ENCODE measurements at regions not wholly inside any gene's neighbourhood (a gene's known extent, or its start where the extent isn't known, plus 50 kb on each side); places are given as distances from the start of the nearest gene placed in this dataset.

- no peak overlapping the region for H3K4me3 ChIP-seq (ENCODE audit: insufficient read depth, low read depth, low read length)
- no peaks in the 10 kb centered on the region for H3K36me3 ChIP-seq (replicated peaks; ENCODE audit: control insufficient read depth, insufficient read depth, low read length)
Measured at GRCh38 chr3:115239717-115240116, 92.6 kb upstream of the ZBTB20 start.

GRCh38 chr3:115244350-115244749 is 97.3 kb upstream of the ZBTB20 start:
- H3K27me3 ChIP-seq (ENCODE audit: control insufficient read depth, insufficient read depth, low read length), result no peaks in the 10 kb centered on the region
- no peak overlapping the region for H3K4me3 ChIP-seq (ENCODE audit: insufficient read depth, low read depth, low read length)
- no peak for DNase-seq
- H3K36me3 ChIP-seq (replicated peaks; ENCODE audit: control insufficient read depth, insufficient read depth, low read length), result no peaks in the 10 kb centered on the region

More at GRCh38 chr3:115239717-115240116, 92.6 kb upstream of the ZBTB20 start:
- no peak for DNase-seq
- H3K27me3 ChIP-seq (ENCODE audit: control insufficient read depth, insufficient read depth, low read length), result no peaks in the 10 kb centered on the region

DNA sequence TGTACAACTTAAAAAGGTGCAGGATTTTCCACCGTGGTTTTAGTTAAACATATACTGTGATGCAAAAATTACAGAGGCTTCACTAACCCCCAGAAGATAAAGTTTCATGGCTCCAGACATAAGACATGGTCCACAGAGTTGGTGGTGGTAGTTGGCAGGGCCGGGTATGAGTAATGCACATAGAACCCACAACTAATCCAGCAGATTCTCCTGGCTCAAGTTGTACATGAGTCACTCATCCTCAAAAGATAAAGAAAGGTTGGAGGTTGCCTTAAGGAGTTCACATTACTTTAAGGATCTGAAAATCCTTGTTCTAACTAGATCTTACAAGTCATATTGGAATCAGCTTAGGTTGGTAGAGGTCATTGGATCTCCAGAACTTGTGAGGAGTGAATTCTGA is 98.3 kb upstream of the ZBTB20 start:
- Histone ChIP-seq H3K36me3 (replicated peaks; ENCODE audit: control insufficient read depth, insufficient read depth, low read length) (no peaks in the 10 kb centered on the region), H3K27me3 (ENCODE audit: control insufficient read depth, insufficient read depth, low read length) (no peaks in the 10 kb centered on the region), H3K4me3 (ENCODE audit: insufficient read depth, low read depth, low read length) (no peak overlapping the region)
- no peak for DNase-seq

DNA sequence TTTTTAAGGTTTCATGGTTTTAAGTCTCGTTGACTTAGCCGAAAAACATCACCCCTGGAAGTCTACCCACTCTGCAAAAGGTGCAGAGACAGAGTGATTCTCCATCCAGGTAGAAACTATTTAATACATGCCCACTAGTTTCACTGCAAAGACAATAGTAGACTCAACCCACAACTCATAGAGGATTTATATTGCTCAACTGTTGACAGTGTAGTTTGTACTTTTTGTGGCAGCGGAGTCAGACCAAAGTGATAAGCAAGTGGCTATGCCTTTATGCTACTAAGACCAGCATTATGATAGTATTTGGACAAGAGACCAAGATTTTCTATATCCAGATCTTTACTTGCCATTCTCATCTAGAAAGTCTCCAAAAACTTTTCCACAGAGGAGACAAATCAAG is 98.8 kb upstream of the ZBTB20 start:
- no peak for DNase-seq
- Histone ChIP-seq H3K4me3 (ENCODE audit: insufficient read depth, low read depth, low read length) (no peak overlapping the region), H3K27me3 (ENCODE audit: control insufficient read depth, insufficient read depth, low read length) (no peaks in the 10 kb centered on the region), H3K36me3 (replicated peaks; ENCODE audit: control insufficient read depth, insufficient read depth, low read length) (no peaks in the 10 kb centered on the region)

DNA sequence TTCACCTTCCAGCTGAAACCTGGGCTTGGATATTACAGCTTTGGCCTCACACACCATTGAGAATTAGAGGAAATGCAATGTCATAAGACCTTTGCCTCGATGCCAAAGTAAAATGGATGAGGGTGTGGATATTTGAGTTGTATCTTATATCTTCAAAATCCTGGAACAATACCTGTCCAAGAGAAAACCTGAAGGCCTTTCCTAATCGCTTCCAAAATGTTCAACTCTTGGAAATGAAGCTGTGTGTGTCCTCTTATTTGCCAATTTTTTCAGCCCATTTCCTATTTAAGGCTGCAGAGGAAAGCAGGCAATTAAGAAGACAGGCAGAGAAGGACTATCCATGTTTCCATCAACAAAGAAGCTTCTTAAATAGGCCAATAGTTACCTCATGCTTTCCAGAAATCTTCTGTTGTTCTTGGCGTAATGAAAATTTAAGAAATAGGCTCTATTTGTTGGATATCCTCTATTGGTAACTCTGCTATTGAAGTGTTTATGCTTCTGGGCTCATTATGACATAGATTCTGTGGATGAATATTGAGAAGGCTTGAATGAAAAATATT is 99.5 kb upstream of the ZBTB20 start:
- no peak overlapping the region for H3K4me3 ChIP-seq (ENCODE audit: insufficient read depth, low read depth, low read length)
- H3K27me3 ChIP-seq (ENCODE audit: control insufficient read depth, insufficient read depth, low read length), result no peaks in the 10 kb centered on the region
- H3K36me3 ChIP-seq (replicated peaks; ENCODE audit: control insufficient read depth, insufficient read depth, low read length), result no peaks in the 10 kb centered on the region
- DNase-seq, result no peak

DNA sequence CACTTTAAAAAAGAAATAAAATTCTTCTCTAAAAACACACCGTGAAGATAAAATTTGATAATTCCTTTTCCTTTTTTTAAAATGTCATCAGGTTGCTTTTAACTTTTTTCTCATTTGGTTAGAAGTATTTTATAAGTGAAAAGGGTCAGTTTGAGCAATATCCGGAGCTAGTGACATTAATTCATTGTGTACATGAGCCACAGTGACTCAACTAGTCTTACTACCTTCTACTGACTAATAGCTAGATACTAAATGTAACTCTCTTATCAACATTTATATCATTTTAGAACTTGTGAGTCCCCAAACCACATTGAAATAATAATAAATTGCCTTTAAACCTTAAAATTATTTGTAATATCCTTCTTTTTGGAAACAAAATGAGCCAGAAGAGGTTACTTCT is 101.2 kb upstream of the ZBTB20 start:
- H3K27me3 ChIP-seq (ENCODE audit: control insufficient read depth, insufficient read depth, low read length), result no peaks in the 10 kb centered on the region
- H3K4me3 ChIP-seq (ENCODE audit: insufficient read depth, low read depth, low read length), result no peak overlapping the region
- no peak for DNase-seq
- H3K36me3 ChIP-seq (replicated peaks; ENCODE audit: control insufficient read depth, insufficient read depth, low read length), result no peaks in the 10 kb centered on the region

GRCh38 chr3:115251509-115251908 is 104.4 kb upstream of the ZBTB20 start:
- H3K27me3 ChIP-seq (ENCODE audit: control insufficient read depth, insufficient read depth, low read length), result no peaks in the 10 kb centered on the region
- DNase-seq, result no peak
- no peak overlapping the region for H3K4me3 ChIP-seq (ENCODE audit: insufficient read depth, low read depth, low read length)
- no peaks in the 10 kb centered on the region for H3K36me3 ChIP-seq (replicated peaks; ENCODE audit: control insufficient read depth, insufficient read depth, low read length)

DNA sequence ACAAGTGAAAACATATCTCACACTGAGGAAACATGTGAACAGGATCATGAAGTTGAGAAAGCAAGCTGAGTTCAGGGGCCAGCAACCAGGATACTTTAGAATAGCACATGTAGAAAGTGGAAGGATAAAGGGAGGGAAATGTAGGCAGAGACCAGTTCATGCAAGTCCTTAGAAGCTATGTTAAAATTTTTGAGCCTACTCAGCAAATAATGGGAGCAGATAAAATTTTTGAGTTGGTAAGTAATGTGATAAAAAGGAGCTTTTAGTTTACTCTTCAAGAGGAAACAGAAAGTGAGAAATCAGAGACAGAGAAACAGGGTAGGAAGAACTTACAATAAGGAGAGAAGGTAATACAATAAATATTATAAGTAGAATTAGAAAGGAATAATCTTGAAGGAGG is 105.6 kb upstream of the ZBTB20 start:
- Histone ChIP-seq H3K4me3 (ENCODE audit: insufficient read depth, low read depth, low read length) (no peak overlapping the region), H3K36me3 (replicated peaks; ENCODE audit: control insufficient read depth, insufficient read depth, low read length) (no peaks in the 10 kb centered on the region), H3K27me3 (ENCODE audit: control insufficient read depth, insufficient read depth, low read length) (no peaks in the 10 kb centered on the region)
- DNase-seq, result no peak

DNA sequence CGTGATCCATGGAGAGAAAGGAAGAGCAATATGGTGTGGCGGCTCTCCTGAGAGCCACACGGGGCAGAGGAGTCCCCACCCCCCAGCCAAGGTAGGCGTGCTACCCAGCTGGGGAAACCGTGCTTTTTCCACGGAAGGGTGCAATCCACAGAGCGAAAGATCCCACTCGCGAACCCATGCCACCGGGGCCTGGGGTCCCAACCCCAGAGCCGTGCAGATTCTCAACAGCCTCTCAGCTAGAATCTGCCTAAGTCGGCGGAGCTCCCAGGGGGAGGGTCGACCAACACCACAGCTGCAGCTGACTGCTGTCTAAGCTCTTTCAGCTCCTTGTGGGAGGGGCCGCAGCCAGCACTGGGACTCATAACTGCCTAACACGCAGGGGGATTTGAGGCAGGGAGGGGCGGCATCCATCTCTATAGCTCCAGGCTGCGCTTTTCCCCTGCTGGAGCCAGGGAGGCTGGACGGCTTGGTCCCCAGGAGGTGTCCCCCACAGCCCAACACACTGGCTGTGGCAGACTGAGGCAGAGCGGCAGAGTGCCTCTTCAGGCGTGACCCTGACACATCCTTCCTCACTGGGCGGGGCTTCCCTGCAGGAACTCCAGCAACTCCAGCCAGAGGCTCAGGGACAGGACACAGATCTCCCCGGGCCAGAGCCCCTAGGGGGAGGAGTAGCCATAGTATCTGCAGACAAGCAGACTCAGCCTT is 107.6 kb upstream of the ZBTB20 start:
- H3K36me3 ChIP-seq (replicated peaks; ENCODE audit: control insufficient read depth, insufficient read depth, low read length), result no peaks in the 10 kb centered on the region
- H3K4me3 ChIP-seq (ENCODE audit: insufficient read depth, low read depth, low read length), result no peak overlapping the region
- no peak for DNase-seq
- no peaks in the 10 kb centered on the region for H3K27me3 ChIP-seq (ENCODE audit: control insufficient read depth, insufficient read depth, low read length)

DNA sequence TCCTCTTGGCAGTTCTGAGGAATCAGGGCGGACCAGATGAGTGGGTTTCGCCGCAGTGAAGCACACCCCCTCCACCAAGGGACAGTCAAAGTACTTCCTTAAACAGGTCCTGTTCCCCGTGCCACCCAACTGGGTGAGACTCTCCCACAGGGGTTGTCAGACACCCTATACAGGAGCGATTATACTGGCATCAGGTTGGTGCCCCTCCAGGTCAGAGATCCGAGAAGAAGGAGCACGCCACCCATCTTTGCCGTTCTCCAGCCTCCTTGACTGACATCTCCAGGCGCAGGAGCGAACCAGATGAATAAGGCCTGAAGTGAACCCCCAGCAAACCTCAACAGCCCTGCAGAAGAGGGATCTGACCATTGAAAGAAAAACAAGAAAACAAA is 108.1 kb upstream of the ZBTB20 start:
- no peak for DNase-seq
- H3K27me3 ChIP-seq (ENCODE audit: control insufficient read depth, insufficient read depth, low read length), result no peaks in the 10 kb centered on the region
- no peaks in the 10 kb centered on the region for H3K36me3 ChIP-seq (replicated peaks; ENCODE audit: control insufficient read depth, insufficient read depth, low read length)
- no peak overlapping the region for H3K4me3 ChIP-seq (ENCODE audit: insufficient read depth, low read depth, low read length)

GRCh38 chr3:115270849-115271248 is 123.8 kb upstream of the ZBTB20 start:
- no peak for DNase-seq
- H3K36me3 ChIP-seq (replicated peaks; ENCODE audit: control insufficient read depth, insufficient read depth, low read length), result no peaks in the 10 kb centered on the region

DNA sequence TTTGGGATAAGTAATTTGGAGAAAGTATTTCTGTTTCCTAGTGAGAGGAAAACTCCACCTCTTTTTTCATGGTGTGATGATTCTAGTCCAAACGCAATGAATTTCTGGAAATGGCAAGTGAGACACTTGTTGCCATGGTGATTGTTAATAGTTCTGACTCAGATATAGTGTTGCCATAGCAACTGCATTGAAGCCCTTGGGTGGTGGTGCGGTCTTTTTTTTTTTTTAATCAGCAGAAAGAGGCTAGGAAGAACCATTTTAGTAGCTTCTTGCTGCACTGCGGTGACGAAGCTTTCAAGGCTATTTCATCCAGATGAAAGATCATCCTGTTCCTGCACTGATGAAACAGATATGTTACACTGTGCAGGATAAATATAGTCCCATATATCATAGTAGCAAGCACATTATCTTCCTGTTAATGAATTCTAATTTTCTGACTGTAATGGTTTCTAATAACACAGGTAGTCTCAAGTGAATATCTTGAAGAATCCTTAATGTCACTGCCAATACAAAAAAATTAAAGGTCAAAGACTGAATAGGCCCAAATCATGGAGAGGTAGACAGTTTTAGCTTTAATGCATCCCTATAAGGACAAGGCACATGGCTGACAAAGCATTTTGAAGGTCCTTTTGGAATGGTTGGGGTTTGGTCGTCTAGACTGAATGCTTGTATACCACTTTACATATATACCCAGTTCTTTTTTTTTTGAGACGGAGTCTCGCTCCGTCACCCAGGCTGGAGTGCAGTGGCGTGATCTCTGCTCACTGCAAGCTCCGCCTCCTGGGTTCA is 125.1 kb upstream of the ZBTB20 start:
- no peaks in the 10 kb centered on the region for H3K27me3 ChIP-seq (ENCODE audit: control insufficient read depth, insufficient read depth, low read length)
- peak; percentile 8 for DNase-seq

More at GRCh38 chr3:115270849-115271248, 123.8 kb upstream of the ZBTB20 start:
- Histone ChIP-seq H3K27me3 (ENCODE audit: control insufficient read depth, insufficient read depth, low read length) (no peaks in the 10 kb centered on the region), H3K4me3 (ENCODE audit: insufficient read depth, low read depth, low read length) (no peak overlapping the region)

GRCh38 chr3:115275896-115276295 is 128.8 kb upstream of the ZBTB20 start:
- DNase-seq, result no peak
- Histone ChIP-seq H3K27me3 (ENCODE audit: control insufficient read depth, insufficient read depth, low read length) (no peaks in the 10 kb centered on the region), H3K4me3 (ENCODE audit: insufficient read depth, low read depth, low read length) (no peak overlapping the region), H3K36me3 (replicated peaks; ENCODE audit: control insufficient read depth, insufficient read depth, low read length) (no peaks in the 10 kb centered on the region)

More for the DNA sequence above, 125.1 kb upstream of the ZBTB20 start:
- Histone ChIP-seq H3K36me3 (replicated peaks; ENCODE audit: control insufficient read depth, insufficient read depth, low read length) (no peaks in the 10 kb centered on the region), H3K4me3 (ENCODE audit: insufficient read depth, low read depth, low read length) (no peak overlapping the region)

DNA sequence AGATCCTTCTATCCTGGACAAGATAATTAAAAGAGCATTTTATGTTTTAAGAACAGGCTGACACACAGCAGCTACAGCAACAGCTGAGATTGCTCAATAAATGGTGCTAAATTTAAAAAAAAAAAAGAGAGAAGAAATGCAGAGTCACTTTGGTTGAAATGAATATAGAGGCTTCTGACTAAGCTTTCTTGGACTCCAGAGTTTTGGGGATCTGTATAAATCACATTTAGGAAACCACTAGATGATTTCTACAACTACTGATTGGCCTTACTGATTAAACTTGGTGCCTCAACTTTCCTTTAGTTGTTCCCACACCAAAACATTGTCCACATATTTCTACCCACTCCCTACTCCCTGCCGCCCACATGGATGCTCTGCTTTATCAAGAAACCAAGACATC is 132.9 kb upstream of the ZBTB20 start:
- Histone ChIP-seq H3K27me3 (ENCODE audit: control insufficient read depth, insufficient read depth, low read length) (no peaks in the 10 kb centered on the region), H3K4me3 (ENCODE audit: insufficient read depth, low read depth, low read length) (no peak overlapping the region), H3K36me3 (replicated peaks; ENCODE audit: control insufficient read depth, insufficient read depth, low read length) (no peaks in the 10 kb centered on the region)
- no peak for DNase-seq

- Histone ChIP-seq H3K27me3 (ENCODE audit: control insufficient read depth, insufficient read depth, low read length) (no peaks in the 10 kb centered on the region), H3K36me3 (replicated peaks; ENCODE audit: control insufficient read depth, insufficient read depth, low read length) (no peaks in the 10 kb centered on the region), H3K4me3 (ENCODE audit: insufficient read depth, low read depth, low read length) (no peak overlapping the region)
- DNase-seq, result no peak
Measured at GRCh38 chr3:115280506-115280905, 133.4 kb upstream of the ZBTB20 start.
